ENCODE measurements at regions not wholly inside any gene's neighbourhood (a gene's known extent, or its start where the extent isn't known, plus 50 kb on each side); places are given as distances from the start of the nearest gene placed in this dataset.

DNA sequence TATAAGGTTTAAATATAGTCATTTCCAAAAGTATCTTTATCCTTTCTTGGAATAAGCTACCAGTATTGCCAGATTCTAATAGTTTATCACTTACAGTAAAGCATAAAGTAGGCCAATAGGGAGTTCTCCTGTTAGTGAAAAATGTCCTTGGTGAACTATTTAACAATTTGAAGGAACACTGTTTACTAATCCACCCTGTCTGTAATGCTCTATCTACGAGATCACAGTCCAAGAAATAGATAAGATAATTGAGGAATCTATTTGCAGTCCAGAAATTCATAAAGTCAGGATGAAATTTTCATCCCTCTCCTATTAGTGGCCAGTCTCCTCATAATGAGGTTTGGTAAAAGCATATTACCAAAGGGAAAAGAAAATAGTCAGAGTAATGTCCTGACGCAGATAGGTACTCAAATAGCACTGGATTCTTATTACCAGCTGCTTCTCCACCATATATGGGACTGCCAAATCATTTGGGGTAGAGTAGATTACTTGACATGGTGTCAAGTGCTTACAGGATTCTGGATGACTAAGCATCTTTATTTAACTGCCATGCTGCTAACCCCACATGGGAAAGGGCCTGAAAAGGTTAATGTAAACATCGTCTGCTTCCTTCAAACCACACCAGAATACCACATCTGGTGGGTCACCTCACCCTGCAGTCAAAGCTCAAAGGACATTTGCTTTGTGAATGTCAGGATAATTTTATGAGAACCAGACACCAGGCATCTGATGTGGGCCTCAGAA lies 808.1 kb downstream of the EFNA5 start:
- ATAC-seq, result no peak
- intact Hi-C loops (cut with micrococcal nuclease), result no loop called here
- no peak overlapping the region for H3K27ac Mint-ChIP-seq

GRCh38 chr5:106860398-106861044 lies 810.2 kb downstream of the EFNA5 start:
- Histone ChIP-seq H3K36me3 (ENCODE audit: control insufficient read depth, insufficient read depth, low read length) (no peaks in the 10 kb centered on the region), H3K27me3 (ENCODE audit: control insufficient read depth, insufficient read depth, low read length) (peaks cover 8% of the 10 kb centered on the region), H3K4me3 (ENCODE audit: low read length) (no peak overlapping the region), H3K9me3 (ENCODE audit: control insufficient read depth, insufficient read depth, low read length) (no peaks in the 10 kb centered on the region), H3K4me1 (ENCODE audit: control insufficient read depth, insufficient read depth, low read length) (peaks cover under 1% of the 10 kb centered on the region), H3K27ac (ENCODE audit: low read length) (no peak overlapping the region)
- TF ChIP-seq, protein P1, sequence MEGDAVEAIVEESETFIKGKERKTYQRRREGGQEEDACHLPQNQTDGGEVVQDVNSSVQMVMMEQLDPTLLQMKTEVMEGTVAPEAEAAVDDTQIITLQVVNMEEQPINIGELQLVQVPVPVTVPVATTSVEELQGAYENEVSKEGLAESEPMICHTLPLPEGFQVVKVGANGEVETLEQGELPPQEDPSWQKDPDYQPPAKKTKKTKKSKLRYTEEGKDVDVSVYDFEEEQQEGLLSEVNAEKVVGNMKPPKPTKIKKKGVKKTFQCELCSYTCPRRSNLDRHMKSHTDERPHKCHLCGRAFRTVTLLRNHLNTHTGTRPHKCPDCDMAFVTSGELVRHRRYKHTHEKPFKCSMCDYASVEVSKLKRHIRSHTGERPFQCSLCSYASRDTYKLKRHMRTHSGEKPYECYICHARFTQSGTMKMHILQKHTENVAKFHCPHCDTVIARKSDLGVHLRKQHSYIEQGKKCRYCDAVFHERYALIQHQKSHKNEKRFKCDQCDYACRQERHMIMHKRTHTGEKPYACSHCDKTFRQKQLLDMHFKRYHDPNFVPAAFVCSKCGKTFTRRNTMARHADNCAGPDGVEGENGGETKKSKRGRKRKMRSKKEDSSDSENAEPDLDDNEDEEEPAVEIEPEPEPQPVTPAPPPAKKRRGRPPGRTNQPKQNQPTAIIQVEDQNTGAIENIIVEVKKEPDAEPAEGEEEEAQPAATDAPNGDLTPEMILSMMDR (IDR thresholded peaks at IDR 0.05), result no peak
- peaks cover 7 to 8% of the 10 kb centered on the region in 2 donors for H3K4me1 Mint-ChIP-seq
- intact Hi-C loops (cut with micrococcal nuclease), result no loop called here
- 57% methylated on average over 2 of the region's 3 CpGs for WGBS (ENCODE audit: insufficient coverage)
- DNase-seq (no peak), ATAC-seq (no peak)
- no peaks in the 10 kb centered on the region for H3K36me3 Mint-ChIP-seq
- H3K9me3 Mint-ChIP-seq, result no peaks in the 10 kb centered on the region
- H3K27me3 Mint-ChIP-seq (ENCODE audit: low read depth in 2 of 2), result peaks cover 6 to 18% of the 10 kb centered on the region in 2 donors
- H3K4me3 Mint-ChIP-seq, result no peak overlapping the region
- no peak overlapping the region for H3K27ac Mint-ChIP-seq

More for the DNA sequence above, 808.1 kb downstream of the EFNA5 start:
- Mint-ChIP-seq H3K4me3 (no peak overlapping the region), H3K4me1 (peaks cover 15% of the 10 kb centered on the region in 2 donors), H3K9me3 (no peaks in the 10 kb centered on the region), H3K27me3 (ENCODE audit: low read depth in 2 of 2) (peaks cover 9 to 23% of the 10 kb centered on the region in 2 donors), H3K36me3 (no peaks in the 10 kb centered on the region)
- H3K36me3 ChIP-seq (ENCODE audit: control insufficient read depth, insufficient read depth, low read length), result no peaks in the 10 kb centered on the region
- TF ChIP-seq, protein P1 (IDR thresholded peaks at IDR 0.05), result no peak
- H3K4me3 ChIP-seq (ENCODE audit: low read length), result no peak overlapping the region
- H3K27me3 ChIP-seq (ENCODE audit: control insufficient read depth, insufficient read depth, low read length), result peaks cover 18% of the 10 kb centered on the region
- no peak for DNase-seq
- WGBS (ENCODE audit: insufficient coverage), result 42% methylated on average over 2 of the region's 3 CpGs
- H3K9me3 ChIP-seq (ENCODE audit: control insufficient read depth, insufficient read depth, low read length), result no peaks in the 10 kb centered on the region
- peaks cover 3% of the 10 kb centered on the region for H3K4me1 ChIP-seq (ENCODE audit: control insufficient read depth, insufficient read depth, low read length)
- no peak overlapping the region for H3K27ac ChIP-seq (ENCODE audit: low read length)

- no peaks in the 10 kb centered on the region for H3K36me3 Mint-ChIP-seq
- Histone ChIP-seq H3K4me3 (ENCODE audit: low read length) (no peak overlapping the region), H3K27ac (ENCODE audit: low read length) (no peak overlapping the region), H3K9me3 (ENCODE audit: control insufficient read depth, insufficient read depth, low read length) (no peaks in the 10 kb centered on the region), H3K36me3 (ENCODE audit: control insufficient read depth, insufficient read depth, low read length) (no peaks in the 10 kb centered on the region), H3K4me1 (ENCODE audit: control insufficient read depth, insufficient read depth, low read length) (no peaks in the 10 kb centered on the region), H3K27me3 (ENCODE audit: control insufficient read depth, insufficient read depth, low read length) (no peaks in the 10 kb centered on the region)
- H3K27ac Mint-ChIP-seq, result no peak overlapping the region
- intact Hi-C loops (cut with micrococcal nuclease), result no loop called here
- DNase-seq (no peak), ATAC-seq (no peak)
- whole genome bisulfite sequencing (ENCODE audit: insufficient coverage), result 67% methylated on average over 1 of the region's 2 CpGs
- H3K9me3 Mint-ChIP-seq, result no peaks in the 10 kb centered on the region
- peaks cover 3 to 24% of the 10 kb centered on the region in 2 donors for H3K27me3 Mint-ChIP-seq (ENCODE audit: low read depth in 2 of 2)
- TF ChIP-seq, protein P1 (IDR thresholded peaks at IDR 0.05), result no peak
- no peak overlapping the region for H3K4me3 Mint-ChIP-seq
- H3K4me1 Mint-ChIP-seq, result no peaks in the 10 kb centered on the region
Observed at GRCh38 chr5:106858616-106859015, 812.1 kb downstream of the EFNA5 start.

All from natural killer cell (primary cell).